IPS DF 6.9 (cell line): ENCODE measurements at regions not wholly inside any gene's neighbourhood (a gene's known extent, or its start where the extent isn't known, plus 50 kb on each side); places are given as distances from the start of the nearest gene placed in this dataset.

Experiments used
- DNase-seq: peaks from one replicate; pipeline ENCODE4 v3.0.0-alpha.2; 2013; ENCODE audit warnings: low read depth, low spot score
- H3K27ac ChIP-seq: one replicate; pipeline ENCODE4 v1.5.1; 2013; ENCODE audit warnings: low read length, control low read depth
- H3K27me3 ChIP-seq: 2 replicates; pipeline ENCODE4 v1.6.1; 2013; ENCODE audit warnings: mild to moderate bottlenecking, low read length; ENCODE audit not compliant: control insufficient read depth, insufficient read depth
- H3K36me3 ChIP-seq: 2 replicates; pipeline ENCODE4 v1.6.1; 2013; ENCODE audit warnings: low read length; ENCODE audit not compliant: control insufficient read depth, insufficient read depth
- H3K4me1 ChIP-seq: 2 replicates; pipeline ENCODE4 v1.6.1; 2013; ENCODE audit warnings: low read length; ENCODE audit not compliant: control insufficient read depth, insufficient read depth
- H3K4me3 ChIP-seq: 2 replicates; pipeline ENCODE4 v1.5.1; 2013; ENCODE audit warnings: mild to moderate bottlenecking, low read length
- H3K9me3 ChIP-seq: 2 replicates; pipeline ENCODE4 v1.6.1; 2013; ENCODE audit warnings: low read length, inconsistent platforms; ENCODE audit not compliant: control insufficient read depth, insufficient read depth
- WGBS: extraction: QIAGEN DNeasy Blood & Tissue Kit; methylation state at CpG from one replicate; pipeline ENCODE4 v1.1.7; 2013; ENCODE audit warnings: mixed read lengths, missing lambda C conversion rate; ENCODE audit not compliant: insufficient read length, insufficient coverage; 5-methylcytosine and 5-hydroxymethylcytosine counted together

DNA sequence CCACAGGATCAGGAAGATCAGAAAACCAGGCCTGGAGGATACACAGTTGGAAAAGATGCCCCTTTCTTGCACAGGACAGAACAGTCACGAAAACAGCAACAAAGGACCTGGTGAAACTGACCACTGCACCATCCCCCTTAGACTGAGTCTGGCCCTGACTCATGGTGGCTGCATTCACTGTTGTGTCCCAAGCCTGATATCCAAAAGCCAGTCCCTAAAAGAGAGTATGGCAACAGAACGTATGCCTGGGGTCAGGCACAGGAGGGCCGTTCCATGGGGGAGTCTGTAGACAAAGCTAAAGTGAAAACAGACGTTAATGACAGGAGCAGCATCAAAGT, 301.1 kb upstream of the NBEA start:
- Histone ChIP-seq H3K4me1 (0 out of 2 replicates have a peak, but pooled peaks cover 2% of the 10 kb centered on the region), H3K36me3 (no peaks in the 10 kb centered on the region), H3K9me3 (no peaks in the 10 kb centered on the region), H3K4me3 (no peak overlapping the region), H3K27ac (no peak overlapping the region), H3K27me3 (no peaks in the 10 kb centered on the region)
- no peak for DNase-seq
- WGBS = no CpG with 5 or more reads among the region's 4 CpGs

DNA sequence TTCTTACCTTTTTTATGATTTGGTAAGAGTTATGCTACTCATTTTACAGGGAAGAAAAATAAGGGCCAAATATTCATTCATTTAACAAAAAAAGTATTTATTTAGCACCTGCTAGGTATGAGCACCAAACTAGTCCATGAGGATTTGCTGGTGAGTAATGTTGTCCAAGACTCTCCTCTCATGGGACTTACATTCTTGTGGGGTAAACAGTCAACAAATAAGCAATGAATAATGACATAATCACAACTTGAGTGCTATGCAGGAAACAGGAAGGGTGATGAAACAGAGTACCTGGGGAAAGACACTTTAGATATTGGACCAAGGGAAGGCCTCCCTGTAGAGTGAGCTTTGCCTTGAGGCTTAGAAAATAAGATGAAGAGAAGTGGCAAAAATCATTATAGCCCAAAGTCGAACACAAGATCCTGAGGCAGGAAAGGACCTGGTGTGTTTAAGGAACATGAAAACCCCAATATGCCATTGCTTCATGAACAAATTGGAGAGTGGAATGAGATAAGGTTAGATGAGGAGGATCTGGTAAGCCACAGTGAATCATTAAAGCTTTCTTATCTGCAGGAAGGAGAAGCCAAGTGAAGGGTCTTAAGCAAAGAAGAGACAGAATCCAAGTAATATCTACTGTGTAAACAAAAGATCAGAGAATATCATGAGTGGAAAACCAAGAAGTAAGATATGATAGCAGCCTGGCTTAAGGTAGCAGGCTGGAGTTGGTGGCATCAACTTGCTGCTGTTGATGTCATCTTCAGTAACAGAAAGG, 294.5 kb upstream of the NBEA start:
- WGBS = no CpG with 5 or more reads among the region's 1 CpG
- no peak for DNase-seq
- no peak overlapping the region for H3K27ac ChIP-seq

GRCh38 chr13:34654203-34654602, 287.9 kb upstream of the NBEA start:
- H3K27me3 ChIP-seq = no peaks in the 10 kb centered on the region
- no peak overlapping the region for H3K4me3 ChIP-seq
- no peak overlapping the region for H3K27ac ChIP-seq
- no peaks in the 10 kb centered on the region for H3K36me3 ChIP-seq
- H3K9me3 ChIP-seq = no peaks in the 10 kb centered on the region; the same call in 1 of the 2 replicates
- WGBS = no CpG with 5 or more reads among the region's 1 CpG
- no peaks in the 10 kb centered on the region for H3K4me1 ChIP-seq
- no peak for DNase-seq

More for the DNA sequence above, 294.5 kb upstream of the NBEA start:
- Histone ChIP-seq H3K4me1 (no peaks in the 10 kb centered on the region), H3K27me3 (no peaks in the 10 kb centered on the region), H3K36me3 (no peaks in the 10 kb centered on the region), H3K4me3 (no peak overlapping the region), H3K9me3 (no peaks in the 10 kb centered on the region; the same call in 1 of the 2 replicates)

DNA sequence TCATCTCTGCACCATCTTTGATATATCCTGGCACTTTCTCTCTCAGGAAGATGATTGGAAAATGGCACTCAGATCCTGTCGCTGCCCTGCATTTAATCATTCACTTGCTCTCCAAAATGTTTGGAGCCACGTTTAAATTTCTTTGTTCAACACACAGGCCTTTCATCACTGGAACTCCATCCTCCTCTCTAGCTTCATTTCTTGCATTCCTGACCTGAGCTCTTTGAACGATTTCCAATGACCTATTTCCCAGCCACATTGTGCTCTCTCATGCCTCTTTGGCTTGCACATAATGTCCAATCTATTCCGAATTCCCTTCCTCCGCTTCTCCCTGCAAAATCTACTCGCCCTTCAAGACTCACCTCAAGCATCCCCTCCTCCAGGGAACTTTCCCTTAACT, 287.4 kb upstream of the NBEA start:
- no peaks in the 10 kb centered on the region for H3K27me3 ChIP-seq
- no peak overlapping the region for H3K27ac ChIP-seq
- H3K36me3 ChIP-seq = no peaks in the 10 kb centered on the region
- no peak for DNase-seq
- WGBS = no CpG with 5 or more reads among the region's 6 CpGs
- no peak overlapping the region for H3K4me3 ChIP-seq
- no peaks in the 10 kb centered on the region; the same call in 1 of the 2 replicates for H3K9me3 ChIP-seq
- H3K4me1 ChIP-seq = no peaks in the 10 kb centered on the region

GRCh38 chr13:34655554-34655953, 286.5 kb upstream of the NBEA start:
- DNase-seq = no peak
- H3K27ac ChIP-seq = no peak overlapping the region
- H3K4me3 ChIP-seq = no peak overlapping the region
- H3K36me3 ChIP-seq = no peaks in the 10 kb centered on the region
- no peaks in the 10 kb centered on the region for H3K27me3 ChIP-seq
- no peaks in the 10 kb centered on the region; the same call in 1 of the 2 replicates for H3K9me3 ChIP-seq
- no peaks in the 10 kb centered on the region for H3K4me1 ChIP-seq

DNA sequence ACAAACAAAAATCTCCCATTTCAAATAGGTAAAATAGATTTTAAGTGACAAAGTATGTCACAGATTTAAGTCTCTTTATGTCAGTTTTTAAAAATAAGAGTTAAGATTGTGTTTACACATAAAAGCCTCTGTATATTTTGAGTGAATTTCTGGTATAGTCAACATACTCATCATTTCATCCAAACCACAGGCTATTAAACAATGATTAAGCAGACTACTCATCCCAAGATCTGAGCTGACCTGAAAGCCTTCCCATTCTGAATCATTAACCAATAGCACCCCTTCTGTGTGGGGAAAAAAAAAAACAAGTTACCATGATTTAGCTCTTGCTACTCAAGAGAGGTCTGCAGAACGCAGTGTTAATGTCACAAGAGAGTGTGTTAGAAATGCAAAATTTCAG, 284.4 kb upstream of the NBEA start:
- WGBS = no CpG with 5 or more reads among the region's 1 CpG
- Histone ChIP-seq H3K4me1 (no peaks in the 10 kb centered on the region), H3K4me3 (no peak overlapping the region), H3K36me3 (no peaks in the 10 kb centered on the region), H3K9me3 (no peaks in the 10 kb centered on the region), H3K27ac (no peak overlapping the region), H3K27me3 (no peaks in the 10 kb centered on the region)
- DNase-seq = no peak

DNA sequence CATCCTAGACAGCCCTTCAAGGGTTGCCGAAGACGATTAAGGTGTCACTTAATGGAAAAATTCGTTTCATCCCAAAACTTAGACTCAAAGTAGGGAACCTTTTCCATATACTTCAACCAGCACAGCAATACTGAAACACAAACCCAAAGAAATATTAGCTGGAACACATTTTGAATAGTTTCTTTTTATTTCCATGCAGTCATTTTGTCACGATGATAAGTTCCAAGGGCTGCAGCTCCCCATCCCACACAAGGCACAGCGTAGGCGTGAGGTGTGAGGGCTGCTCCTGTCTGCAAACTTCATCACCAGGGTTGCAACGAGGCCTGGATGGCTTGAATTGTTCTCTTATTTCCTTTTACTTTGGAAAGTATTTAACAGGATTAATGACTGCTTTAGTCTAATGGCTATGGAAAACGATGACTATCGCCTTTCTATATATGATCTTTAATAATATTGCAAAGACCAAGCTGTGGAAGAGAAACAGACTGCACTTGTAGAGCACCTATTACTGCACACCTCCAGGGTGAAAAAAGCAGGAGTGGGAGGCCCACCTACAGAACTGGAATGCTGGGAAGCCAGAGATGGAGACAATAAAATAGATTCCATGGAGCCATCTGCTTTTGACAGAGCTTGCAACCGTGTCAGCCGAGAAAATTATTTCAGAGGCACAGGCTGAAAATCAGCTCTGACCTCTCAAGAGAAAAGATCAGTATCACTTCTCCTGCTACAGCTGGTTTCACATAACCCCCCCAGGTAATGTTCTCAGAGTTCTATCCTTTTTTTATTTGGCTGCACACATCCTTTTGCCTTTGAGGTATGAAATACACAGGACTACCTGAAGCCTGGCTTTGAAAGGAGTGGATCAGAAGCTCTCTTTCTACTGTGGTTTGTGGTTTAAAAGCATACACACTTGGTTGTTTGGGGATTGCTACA, 274.5 kb upstream of the NBEA start:
- no peaks in the 10 kb centered on the region for H3K9me3 ChIP-seq
- H3K4me3 ChIP-seq = no peak overlapping the region
- WGBS = no CpG with 5 or more reads among the region's 11 CpGs
- no peaks in the 10 kb centered on the region for H3K4me1 ChIP-seq
- no peaks in the 10 kb centered on the region for H3K27me3 ChIP-seq
- H3K36me3 ChIP-seq = no peaks in the 10 kb centered on the region
- H3K27ac ChIP-seq = no peak overlapping the region
- no peak for DNase-seq

DNA sequence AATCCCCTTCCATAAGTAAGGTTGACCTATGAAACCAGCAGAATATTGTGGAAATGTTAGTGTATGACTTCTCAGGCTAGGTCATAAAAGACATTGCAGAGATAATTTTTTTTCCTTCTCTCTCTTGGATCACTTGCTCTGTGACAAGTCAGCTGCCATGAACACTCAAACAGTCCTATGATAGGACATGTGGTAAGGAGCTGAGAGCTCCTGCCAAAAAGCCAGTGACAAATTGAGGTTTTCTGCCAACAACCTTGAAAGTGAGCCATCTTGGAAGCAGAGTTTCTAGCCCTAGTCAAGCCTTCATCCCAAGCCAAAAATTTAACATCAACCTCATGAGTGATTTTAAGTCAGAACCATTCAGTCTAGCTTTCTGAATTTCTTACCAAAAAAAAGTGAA, 270.9 kb upstream of the NBEA start:
- Histone ChIP-seq H3K9me3 (no peaks in the 10 kb centered on the region), H3K4me1 (0 out of 2 replicates have a peak, but pooled peaks cover 2% of the 10 kb centered on the region), H3K27me3 (no peaks in the 10 kb centered on the region), H3K4me3 (no peak overlapping the region), H3K27ac (no peak overlapping the region), H3K36me3 (no peaks in the 10 kb centered on the region)
- DNase-seq = no peak

DNA sequence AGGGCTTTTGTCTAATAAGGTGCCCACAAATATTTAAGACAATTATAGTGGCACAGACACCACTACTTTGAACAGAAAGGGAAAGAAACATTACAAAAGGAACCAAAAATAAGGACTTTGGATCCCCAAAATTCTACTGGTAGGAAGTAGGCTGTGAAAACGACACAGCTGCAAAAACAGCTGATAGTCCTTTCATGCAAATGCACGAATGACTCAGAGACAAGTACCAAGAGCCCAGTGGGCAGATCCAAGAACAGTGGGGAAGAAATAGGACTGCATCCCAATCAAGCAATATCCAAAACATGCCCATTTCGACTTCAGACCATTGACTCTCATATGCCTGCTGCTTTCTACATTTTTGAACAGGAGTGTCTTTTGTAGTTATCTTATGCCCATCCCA, 269.4 kb upstream of the NBEA start:
- Histone ChIP-seq H3K4me1 (0 out of 2 replicates have a peak, but pooled peaks cover 2% of the 10 kb centered on the region), H3K27ac (no peak overlapping the region), H3K4me3 (no peak overlapping the region), H3K36me3 (no peaks in the 10 kb centered on the region), H3K27me3 (no peaks in the 10 kb centered on the region), H3K9me3 (no peaks in the 10 kb centered on the region)
- DNase-seq = no peak
- no CpG with 5 or more reads among the region's 3 CpGs for WGBS

DNA sequence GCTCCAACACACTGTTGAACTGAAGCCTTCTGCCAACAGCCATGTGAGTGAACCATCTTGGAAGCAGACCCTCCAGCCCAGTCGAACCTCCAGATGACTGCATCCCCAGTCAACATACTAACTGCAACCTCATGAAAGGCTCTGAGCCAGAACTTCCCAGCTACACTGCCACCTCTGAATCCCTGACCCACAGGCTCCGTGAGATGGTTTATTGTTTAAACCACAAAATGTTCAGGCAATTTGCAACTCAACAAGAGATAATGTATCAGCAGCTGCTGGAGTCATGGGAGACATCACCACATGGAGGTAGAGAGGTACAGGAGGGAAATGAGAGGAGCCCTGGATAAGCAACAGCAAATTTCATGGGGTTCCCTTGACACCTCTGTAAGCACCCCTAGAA, 266.4 kb upstream of the NBEA start:
- no CpG with 5 or more reads among the region's 2 CpGs for WGBS
- no peaks in the 10 kb centered on the region for H3K36me3 ChIP-seq
- 0 out of 2 replicates have a peak, but pooled peaks cover 2% of the 10 kb centered on the region for H3K4me1 ChIP-seq
- no peak overlapping the region for H3K4me3 ChIP-seq
- no peak for DNase-seq
- H3K27ac ChIP-seq = no peak overlapping the region
- H3K9me3 ChIP-seq = no peaks in the 10 kb centered on the region
- no peaks in the 10 kb centered on the region for H3K27me3 ChIP-seq
